ENCODE measurements at regions not wholly inside any gene's neighbourhood (a gene's known extent, or its start where the extent isn't known, plus 50 kb on each side); places are given as distances from the start of the nearest gene placed in this dataset.

DNA sequence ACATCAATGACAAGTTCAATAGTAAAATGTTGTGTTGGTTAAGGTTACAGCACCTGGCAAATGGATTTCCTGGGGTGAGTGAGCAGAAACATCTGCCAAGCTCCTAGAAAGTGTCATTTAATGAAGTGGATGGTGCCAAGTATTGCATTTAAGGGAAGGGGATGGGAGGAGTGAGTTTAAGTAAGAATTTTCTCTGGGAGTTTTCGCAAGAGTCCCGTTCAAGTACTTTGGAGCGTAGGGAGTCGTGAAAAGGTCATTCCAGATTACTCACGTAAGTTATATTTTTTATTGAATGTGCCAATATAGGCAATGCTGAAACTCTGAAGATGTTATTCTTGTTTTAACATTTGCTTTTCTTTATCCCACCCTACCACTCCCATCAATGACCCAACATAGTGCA, 117.4 kb upstream of the RAB3GAP2 start:
- TF ChIP-seq, protein P1, sequence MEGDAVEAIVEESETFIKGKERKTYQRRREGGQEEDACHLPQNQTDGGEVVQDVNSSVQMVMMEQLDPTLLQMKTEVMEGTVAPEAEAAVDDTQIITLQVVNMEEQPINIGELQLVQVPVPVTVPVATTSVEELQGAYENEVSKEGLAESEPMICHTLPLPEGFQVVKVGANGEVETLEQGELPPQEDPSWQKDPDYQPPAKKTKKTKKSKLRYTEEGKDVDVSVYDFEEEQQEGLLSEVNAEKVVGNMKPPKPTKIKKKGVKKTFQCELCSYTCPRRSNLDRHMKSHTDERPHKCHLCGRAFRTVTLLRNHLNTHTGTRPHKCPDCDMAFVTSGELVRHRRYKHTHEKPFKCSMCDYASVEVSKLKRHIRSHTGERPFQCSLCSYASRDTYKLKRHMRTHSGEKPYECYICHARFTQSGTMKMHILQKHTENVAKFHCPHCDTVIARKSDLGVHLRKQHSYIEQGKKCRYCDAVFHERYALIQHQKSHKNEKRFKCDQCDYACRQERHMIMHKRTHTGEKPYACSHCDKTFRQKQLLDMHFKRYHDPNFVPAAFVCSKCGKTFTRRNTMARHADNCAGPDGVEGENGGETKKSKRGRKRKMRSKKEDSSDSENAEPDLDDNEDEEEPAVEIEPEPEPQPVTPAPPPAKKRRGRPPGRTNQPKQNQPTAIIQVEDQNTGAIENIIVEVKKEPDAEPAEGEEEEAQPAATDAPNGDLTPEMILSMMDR (IDR thresholded peaks at IDR 0.05; ENCODE audit: borderline replicate concordance, extremely low read depth, low read length, poor library complexity, severe bottlenecking): no peak
- TF ChIP-seq EZH2 (IDR thresholded peaks at IDR 0.05; ENCODE audit: borderline replicate concordance, low read depth, low read length, severe bottlenecking): no peak
